ENCODE measurements at regions not wholly inside any gene's neighbourhood (a gene's known extent, or its start where the extent isn't known, plus 50 kb on each side); places are given as distances from the start of the nearest gene placed in this dataset.

DNA sequence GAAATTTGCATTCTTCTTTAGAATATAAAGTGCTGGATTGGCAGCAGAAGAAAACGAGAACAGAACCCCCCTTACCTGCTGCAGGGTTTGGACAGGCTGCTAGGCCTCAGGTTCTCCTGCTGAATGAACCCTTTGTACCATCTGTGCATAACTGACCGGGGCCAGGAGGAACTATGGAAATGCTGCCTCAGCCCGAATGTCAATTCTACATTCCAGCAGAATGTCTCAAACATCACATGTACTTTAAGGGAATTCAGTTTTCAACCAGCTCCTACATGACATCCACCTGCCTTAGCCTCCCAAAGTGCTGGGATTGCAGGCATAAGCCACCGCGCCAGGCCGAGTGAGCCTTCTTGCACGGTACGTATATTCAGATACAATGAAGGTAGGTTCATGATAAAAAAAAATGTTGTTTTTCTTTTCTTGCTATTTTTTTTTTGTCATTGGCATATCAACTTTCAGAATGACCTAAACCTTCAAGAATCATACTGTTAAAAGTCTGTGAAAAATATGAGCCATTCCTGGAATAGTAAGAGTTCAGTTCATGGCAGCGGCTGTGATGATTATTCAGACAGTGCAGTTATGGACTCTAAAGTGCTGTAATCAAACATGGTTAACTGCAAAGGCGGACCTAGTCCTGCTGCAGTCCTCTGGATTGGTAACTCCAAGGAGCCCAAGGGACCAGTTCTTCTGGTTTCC, 84.4 kb upstream of the TNS3 start (continued):
- TF ChIP-seq, protein P1, sequence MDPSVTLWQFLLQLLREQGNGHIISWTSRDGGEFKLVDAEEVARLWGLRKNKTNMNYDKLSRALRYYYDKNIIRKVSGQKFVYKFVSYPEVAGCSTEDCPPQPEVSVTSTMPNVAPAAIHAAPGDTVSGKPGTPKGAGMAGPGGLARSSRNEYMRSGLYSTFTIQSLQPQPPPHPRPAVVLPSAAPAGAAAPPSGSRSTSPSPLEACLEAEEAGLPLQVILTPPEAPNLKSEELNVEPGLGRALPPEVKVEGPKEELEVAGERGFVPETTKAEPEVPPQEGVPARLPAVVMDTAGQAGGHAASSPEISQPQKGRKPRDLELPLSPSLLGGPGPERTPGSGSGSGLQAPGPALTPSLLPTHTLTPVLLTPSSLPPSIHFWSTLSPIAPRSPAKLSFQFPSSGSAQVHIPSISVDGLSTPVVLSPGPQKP (IDR thresholded peaks at IDR 0.05; ENCODE audit: borderline replicate concordance, low read depth, low read length) = no peak
- TF ChIP-seq MAFK (IDR thresholded peaks at IDR 0.05; ENCODE audit: low read depth, low read length) (peak; percentile 87), RCOR1 (IDR thresholded peaks at IDR 0.05; ENCODE audit: insufficient replicate concordance, low read length) (no peak), FOS (IDR thresholded peaks at IDR 0.05; ENCODE audit: low read depth, low read length) (no peak), BHLHE40 (IDR thresholded peaks at IDR 0.05; ENCODE audit: low read depth, low read length) (no peak), MAZ (IDR thresholded peaks at IDR 0.05; ENCODE audit: borderline replicate concordance, low read depth, low read length) (no peak)
